ACHN (cell line): ENCODE measurements at regions not wholly inside any gene's neighbourhood (a gene's known extent, or its start where the extent isn't known, plus 50 kb on each side); places are given as distances from the start of the nearest gene placed in this dataset.

Experiments
- DNase-seq: peaks from one replicate; pipeline ENCODE4 v3.0.0-alpha.2; 2015
- in situ Hi-C: cut with HindIII; loops from 2 replicates; pipeline ENCODE4 v1.10.0; 2017; ENCODE audit warnings: low sequenced_read_pairs, low pct_ligation_motif_present, low pct_unique_long_range_greater_than_20kb

DNA sequence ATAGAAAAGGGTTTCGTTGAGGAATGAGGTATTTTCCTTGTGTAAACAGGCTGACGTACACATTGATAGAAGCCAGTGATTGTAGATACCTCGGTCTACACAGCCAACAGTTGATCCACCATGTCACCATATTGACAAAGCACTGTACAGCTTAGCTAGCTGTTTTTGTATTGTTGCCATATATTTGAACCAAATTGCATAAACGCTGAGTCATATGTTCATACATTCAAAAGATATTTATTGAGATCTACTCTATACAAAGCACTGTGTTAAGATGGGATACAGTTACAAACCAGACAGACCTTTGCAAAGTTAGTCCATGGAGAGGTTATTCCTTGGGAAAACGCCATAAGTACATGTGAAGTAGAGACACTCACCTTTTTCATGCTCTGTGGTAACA, 132.4 kb upstream of the ATP1B1 start:
- in situ Hi-C loops: no loop called here
- DNase-seq: no peak

DNA sequence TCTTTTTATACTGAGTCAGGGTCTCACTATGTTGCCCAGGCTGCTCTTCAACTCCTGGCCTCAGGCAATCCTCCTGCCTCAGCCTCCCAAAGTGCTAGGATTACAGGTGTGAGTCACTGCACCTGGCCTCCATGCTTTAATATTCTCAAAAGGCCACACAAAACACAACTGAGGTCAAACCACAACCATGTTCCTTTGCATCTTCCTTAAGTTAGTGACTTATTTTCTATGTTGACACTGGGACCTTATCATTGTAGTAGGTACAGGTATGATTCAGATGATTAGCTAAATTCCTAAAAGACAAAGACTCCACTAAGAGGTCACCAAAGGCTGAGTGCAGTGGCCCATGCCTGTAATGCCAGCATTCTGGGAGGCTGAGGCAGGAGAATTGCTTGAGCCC, 131.9 kb upstream of the ATP1B1 start:
- in situ Hi-C loops: no loop called here

GRCh38 chr1:168976267-168976666, 130.2 kb upstream of the ATP1B1 start:
- in situ Hi-C loops: no loop called here
- no peak for DNase-seq

More for the DNA sequence above, 131.9 kb upstream of the ATP1B1 start:
- no peak for DNase-seq

GRCh38 chr1:168977618-168978017, 128.9 kb upstream of the ATP1B1 start:
- no peak for DNase-seq
- in situ Hi-C loops: no loop called here

DNA sequence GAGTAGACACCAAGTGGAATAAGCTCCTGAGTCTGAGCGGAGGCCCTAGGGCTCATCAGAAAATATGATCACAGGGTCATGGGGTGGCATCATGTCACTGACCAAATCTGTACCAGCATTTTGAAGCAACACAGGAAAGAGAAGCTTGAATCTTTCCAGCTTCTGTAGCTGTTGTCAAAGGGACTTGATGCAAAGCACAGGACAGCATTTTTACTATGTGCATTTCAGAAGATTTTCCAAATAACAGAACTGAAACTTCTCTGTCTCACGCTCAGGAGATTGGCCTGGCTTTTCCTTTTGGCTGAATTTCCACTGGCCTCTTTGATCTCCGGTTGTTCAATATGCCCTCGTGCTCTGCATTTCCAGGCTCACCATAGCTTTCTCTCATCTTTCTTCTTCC, 127.2 kb upstream of the ATP1B1 start:
- DNase-seq: no peak
- in situ Hi-C loops: no loop called here

GRCh38 chr1:168980180-168980579, 126.3 kb upstream of the ATP1B1 start:
- DNase-seq: no peak
- in situ Hi-C loops: no loop called here

DNA sequence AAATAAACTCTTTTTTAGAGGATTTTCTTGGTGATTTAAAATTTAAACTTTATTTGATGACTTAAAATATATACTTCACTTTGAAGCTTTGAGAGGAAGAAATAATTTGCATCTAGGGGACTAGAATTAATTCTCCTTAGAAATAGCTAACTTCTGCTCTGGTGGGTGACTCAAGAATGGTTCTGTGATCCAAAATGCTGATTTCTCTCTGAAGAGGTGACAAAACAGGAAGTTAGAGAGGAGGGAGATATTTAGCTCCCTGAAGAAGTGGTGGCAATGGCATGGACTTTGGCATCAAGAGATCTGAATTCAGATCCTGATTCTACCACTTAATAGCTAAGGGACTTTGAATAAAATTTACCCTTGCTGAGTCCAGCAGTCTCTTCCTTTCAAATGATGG, 125.8 kb upstream of the ATP1B1 start:
- DNase-seq: no peak
- in situ Hi-C loops: no loop called here

DNA sequence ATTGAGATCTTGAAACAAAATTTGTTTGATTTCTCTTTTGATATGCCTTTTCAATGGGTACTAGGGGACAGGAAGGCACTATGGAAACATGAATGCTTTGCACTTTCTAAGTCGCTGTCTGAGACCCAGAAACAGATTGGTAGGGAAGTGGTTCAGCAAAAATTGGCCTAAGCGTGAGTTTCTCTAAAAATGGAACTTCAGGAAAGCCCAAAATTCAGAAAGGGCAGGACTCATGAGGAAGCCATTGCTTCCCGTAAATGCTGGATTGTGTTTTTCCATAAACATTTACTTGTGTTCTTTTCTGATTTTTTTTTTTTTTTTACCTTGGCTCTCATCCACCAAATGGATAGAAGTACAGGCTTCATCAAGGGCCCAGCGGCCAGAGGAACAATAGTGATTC, 123.7 kb upstream of the ATP1B1 start:
- in situ Hi-C loops: no loop called here
- DNase-seq: no peak

GRCh38 chr1:168987330-168987729, 119.2 kb upstream of the ATP1B1 start:
- no peak for DNase-seq
- in situ Hi-C loops: no loop called here

- DNase-seq: no peak
Observed at GRCh38 chr1:168987923-168988322, 118.6 kb upstream of the ATP1B1 start.

DNA sequence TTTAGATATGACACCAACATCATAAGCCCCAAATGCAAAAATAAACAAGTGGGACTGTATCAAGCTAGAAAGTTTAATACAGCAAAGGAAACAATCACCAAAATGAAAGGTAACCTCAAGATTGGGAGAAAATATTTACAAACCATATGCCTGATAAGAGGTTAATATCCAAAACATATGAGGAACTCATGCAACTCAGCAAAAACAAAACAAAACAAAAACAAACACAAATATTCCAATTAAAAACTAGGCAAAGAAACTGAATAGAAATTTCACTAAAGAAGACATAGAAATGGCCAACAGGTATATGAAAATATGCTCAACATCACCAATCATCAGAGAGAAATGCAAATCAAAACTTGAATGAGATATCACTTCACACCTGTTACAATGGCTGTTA, 116.5 kb upstream of the ATP1B1 start:
- no peak for DNase-seq
- in situ Hi-C loops: no loop called here

More at GRCh38 chr1:168987923-168988322, 118.6 kb upstream of the ATP1B1 start:
- in situ Hi-C loops: no loop called here

GRCh38 chr1:168991667-168992475, 114.6 kb upstream of the ATP1B1 start:
- no peak for DNase-seq
- in situ Hi-C loops: no loop called here

GRCh38 chr1:169001353-169001752, 105.1 kb upstream of the ATP1B1 start:
- in situ Hi-C loops: no loop called here
- no peak for DNase-seq

DNA sequence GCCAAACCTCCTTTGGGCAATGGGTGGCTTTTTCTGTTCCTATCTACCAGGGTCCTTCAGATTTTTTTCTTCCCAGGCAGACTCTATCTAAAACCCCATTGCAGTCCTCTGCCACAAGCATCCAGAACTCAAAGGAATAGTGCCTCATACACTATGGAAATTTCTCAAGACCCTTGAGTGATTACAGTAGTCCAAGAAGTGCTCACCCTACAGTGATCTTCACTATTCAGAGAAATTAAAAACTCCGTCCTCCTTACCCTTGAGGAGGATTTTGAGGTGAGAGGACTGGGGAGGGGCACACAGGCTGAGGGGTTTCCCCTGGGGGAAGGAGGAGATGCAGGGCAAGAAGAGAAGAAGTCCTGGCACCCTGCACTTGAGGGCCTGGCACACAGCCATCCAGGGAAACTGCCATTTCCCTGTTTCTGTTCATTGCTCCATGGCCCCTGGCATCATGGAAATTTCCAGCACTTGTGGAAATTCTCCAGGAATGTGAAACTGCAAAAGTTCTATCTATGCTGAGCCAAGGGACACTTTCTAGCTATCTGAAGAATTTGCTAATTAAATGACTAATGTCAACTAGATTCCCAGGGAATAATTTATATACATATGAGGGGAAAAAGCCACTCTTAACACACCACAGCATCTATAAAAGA, 102.5 kb upstream of the ATP1B1 start:
- DNase-seq: no peak
- in situ Hi-C loops: no loop called here

DNA sequence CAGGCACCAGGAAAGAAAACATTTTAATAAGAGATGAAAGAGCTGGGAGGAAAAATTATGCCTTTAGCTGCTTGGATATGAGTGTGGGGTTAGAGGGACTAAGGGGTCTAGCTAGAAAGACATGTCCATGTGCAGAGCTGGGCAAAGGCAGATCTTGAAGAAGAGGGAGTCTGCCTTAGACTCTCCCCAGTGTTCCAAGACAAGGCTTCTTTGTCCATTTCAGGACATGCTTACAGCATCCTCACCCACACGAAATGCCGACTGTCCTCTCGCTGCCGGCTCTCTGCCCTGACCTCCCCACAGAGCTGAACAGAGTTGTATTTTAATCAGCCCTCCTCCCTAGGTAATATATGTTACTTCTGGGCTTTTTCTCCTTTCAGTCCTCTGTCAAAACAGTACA, 100.7 kb upstream of the ATP1B1 start:
- no peak for DNase-seq
- in situ Hi-C loops: no loop called here

DNA sequence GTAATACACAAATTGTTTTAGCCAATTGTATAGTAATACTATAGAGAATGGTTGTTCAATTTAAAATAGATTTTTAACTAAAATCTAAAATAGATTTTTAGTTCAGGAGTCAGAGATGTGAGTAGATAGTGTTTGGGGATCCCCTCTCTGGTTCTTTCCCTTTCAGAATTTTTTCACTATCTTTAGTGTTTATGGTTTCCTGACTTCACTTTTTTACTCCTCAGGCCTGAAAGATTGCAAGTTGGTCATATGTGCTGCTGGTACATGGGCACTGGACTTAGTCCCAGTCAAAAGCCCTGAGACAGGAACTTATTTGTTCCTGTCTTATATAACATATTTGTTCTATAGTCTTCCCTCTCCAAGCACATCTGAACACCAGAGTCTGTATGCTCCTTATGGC, 96.8 kb upstream of the ATP1B1 start:
- in situ Hi-C loops: no loop called here
- no peak for DNase-seq

DNA sequence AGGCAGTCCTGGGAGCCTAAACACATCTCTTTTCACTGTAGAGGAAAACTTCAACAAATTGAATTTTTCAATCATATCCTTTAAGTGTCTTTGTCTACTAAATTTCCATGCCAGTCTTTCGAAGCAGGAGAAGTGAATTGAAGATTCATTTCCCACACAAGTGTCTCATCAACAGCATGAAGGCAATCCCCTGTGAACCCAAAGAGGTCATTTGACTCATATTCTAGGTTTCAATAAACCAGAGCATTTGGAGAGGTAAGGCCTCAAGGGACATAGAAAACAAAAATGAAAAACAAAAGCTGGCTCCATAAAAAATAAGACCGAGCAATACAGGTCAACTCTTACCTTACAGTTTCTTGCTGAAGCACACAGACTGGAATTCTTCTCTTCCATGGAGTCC, 94.1 kb upstream of the ATP1B1 start:
- DNase-seq: no peak
- in situ Hi-C loops: no loop called here

- in situ Hi-C loops: no loop called here
- DNase-seq: no peak
Observed at GRCh38 chr1:169013821-169014220, 92.7 kb upstream of the ATP1B1 start.

DNA sequence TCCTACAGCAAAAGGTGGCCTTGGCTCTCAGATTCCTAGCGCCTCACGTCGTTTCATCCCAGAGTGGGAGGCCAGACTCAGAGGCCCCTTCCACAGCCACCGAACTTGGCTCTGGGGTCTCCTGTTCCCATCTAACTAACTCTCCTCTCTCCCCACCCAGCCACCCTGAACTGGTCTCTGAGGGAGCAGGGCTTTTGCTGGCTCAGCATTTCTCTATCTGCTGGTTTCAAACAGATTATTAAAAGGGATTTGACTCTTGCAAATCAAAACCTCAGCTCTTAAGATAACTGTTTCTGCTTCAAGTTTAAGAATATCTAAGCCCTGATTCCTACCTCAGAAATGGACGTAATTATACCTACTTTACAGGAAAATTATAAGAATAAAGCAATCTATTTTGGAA, 91.0 kb upstream of the ATP1B1 start:
- DNase-seq: no peak
- in situ Hi-C loops: no loop called here

- in situ Hi-C loops: no loop called here
- DNase-seq: no peak
Observed at GRCh38 chr1:169018751-169019150, 87.7 kb upstream of the ATP1B1 start.
